Gastroesophageal sphincter (tissue), 3 donors: ENCODE measurements at regions not wholly inside any gene's neighbourhood (a gene's known extent, or its start where the extent isn't known, plus 50 kb on each side); places are given as distances from the start of the nearest gene placed in this dataset.

Experiments
- EP300 ChIP-seq: sonication (generic); formaldehyde crosslinking; IDR thresholded peaks from one replicate; pipeline ENCODE4 v1.6.1; 2017; ENCODE audit warnings: antibody characterized with exemption, mild to moderate bottlenecking
- POLR2AphosphoS5 ChIP-seq: sonication (generic); formaldehyde crosslinking; IDR thresholded peaks from one replicate; pipeline ENCODE4 v1.6.1; 2017; ENCODE audit warnings: antibody characterized with exemption
- TF ChIP-seq, protein P1 (sequence below), 4 experiments: fragments of 200-600 bp in 2 of 4; fragments of 450-650 bp in 2 of 4; sonication (generic) in 1 of 4; IDR thresholded peaks; one replicate each; pipeline ENCODE4 v1.5.1; 2017 to 2019; ENCODE audit warnings: antibody characterized with exemption in 4 of 4, mild to moderate bottlenecking in 2 of 4, moderate library complexity in 2 of 4

DNA sequence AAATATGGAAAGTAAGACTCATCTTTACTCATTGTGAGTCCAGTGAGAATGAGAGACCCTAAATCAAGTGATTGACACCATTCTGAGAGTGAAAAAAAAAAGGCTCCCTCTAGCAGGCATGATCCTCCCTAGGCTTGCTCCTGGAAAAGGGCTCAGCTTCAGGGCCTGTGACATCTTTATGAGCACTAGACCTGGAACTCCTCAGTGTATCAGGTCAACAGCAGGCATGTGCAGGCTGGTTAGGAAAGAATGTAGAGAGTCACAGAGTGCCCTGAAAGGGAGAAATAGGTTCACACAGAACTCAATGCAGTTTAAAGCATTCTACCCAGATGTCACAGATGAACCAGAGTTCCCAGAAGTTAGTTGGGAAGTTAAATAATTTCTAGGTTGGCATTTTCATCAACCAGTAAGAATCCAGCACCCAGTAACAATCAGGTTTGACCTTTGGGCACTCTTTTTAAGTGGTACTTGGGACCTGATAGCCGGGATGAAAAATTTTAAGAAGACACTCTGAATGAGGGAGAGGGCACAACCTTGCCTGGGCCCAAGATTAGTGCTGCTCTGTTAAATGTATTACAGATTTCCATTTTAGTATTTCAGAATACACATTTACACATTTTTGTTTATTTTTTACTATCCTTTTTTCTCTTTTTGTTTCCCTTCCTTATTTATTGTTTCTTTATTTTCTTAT, 828.8 kb downstream of the C12orf50 start:
- TF ChIP-seq, protein P1, sequence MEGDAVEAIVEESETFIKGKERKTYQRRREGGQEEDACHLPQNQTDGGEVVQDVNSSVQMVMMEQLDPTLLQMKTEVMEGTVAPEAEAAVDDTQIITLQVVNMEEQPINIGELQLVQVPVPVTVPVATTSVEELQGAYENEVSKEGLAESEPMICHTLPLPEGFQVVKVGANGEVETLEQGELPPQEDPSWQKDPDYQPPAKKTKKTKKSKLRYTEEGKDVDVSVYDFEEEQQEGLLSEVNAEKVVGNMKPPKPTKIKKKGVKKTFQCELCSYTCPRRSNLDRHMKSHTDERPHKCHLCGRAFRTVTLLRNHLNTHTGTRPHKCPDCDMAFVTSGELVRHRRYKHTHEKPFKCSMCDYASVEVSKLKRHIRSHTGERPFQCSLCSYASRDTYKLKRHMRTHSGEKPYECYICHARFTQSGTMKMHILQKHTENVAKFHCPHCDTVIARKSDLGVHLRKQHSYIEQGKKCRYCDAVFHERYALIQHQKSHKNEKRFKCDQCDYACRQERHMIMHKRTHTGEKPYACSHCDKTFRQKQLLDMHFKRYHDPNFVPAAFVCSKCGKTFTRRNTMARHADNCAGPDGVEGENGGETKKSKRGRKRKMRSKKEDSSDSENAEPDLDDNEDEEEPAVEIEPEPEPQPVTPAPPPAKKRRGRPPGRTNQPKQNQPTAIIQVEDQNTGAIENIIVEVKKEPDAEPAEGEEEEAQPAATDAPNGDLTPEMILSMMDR (IDR thresholded peaks at IDR 0.05): no peak
- TF ChIP-seq POLR2AphosphoS5: no peak
- TF ChIP-seq EP300: no peak
